Left ventricle myocardium inferior (tissue), 1 donor: ENCODE measurements at regions not wholly inside any gene's neighbourhood (a gene's known extent, or its start where the extent isn't known, plus 50 kb on each side); places are given as distances from the start of the nearest gene placed in this dataset.

Source experiments
- DNase-seq: peaks from one replicate; pipeline ENCODE4 v3.0.0-alpha.2; 2020
- H3K27ac ChIP-seq: fragments of 200-600 bp; replicated peaks from 2 replicates; pipeline ENCODE4 v1.8.0; 2021
- H3K27me3 ChIP-seq: fragments of 200-600 bp; 2 replicates; pipeline ENCODE4 v1.8.0; 2021; ENCODE audit warnings: low read depth
- H3K36me3 ChIP-seq: fragments of 200-600 bp; 2 replicates; pipeline ENCODE4 v1.8.0; 2021
- H3K4me1 ChIP-seq: fragments of 200-600 bp; 2 replicates; pipeline ENCODE4 v1.8.0; 2021
- H3K4me3 ChIP-seq: fragments of 200-600 bp; 2 replicates; pipeline ENCODE4 v1.8.0; 2021; ENCODE audit warnings: mild to moderate bottlenecking, moderate library complexity
- H3K9me3 ChIP-seq: fragments of 200-600 bp; replicated peaks from 2 replicates; pipeline ENCODE4 v1.8.0; 2021
- intact Hi-C: fragments of 100-400 bp; cut with micrococcal nuclease; formaldehyde crosslinking; loops from one replicate; pipeline ENCODE4 v1.11.0; 2022
- TF ChIP-seq, protein P1 (sequence below): fragments of 200-600 bp; IDR thresholded peaks from 2 replicates; pipeline ENCODE4 v1.8.0; 2021; ENCODE audit warnings: antibody characterized with exemption, mild to moderate bottlenecking, borderline replicate concordance
- donor health status: DM: no; HTN: yes; CAD: no; lungs with severe emphysema.

DNA sequence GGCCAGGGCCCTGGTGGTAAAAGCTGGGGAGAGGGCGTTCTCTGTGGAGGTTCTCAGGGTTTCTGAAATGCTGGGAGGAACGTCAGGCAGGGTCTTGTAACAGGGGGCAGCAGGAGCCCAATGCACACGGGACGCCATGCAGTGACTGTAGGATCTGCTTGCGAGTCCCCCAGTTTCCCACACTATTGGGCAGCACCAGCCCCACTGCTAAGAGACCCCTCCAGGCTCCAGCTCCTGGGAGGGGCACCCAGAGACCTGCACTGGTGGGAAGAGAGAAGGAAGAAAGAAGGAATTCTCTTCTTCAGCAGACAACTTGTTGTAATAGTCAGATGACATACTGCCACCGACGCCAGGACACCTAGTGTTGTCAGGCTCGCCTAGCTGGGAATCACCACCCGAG, 55.2 kb upstream of the RNF7 start:
- Histone ChIP-seq H3K36me3 (no peaks in the 10 kb centered on the region), H3K27ac (no peak overlapping the region), H3K9me3 (no peaks in the 10 kb centered on the region), H3K4me1 (peaks cover 41% of the 10 kb centered on the region), H3K27me3 (no peaks in the 10 kb centered on the region), H3K4me3 (no peak overlapping the region)
- intact Hi-C loops: no loop called here
- no peak for DNase-seq
- TF ChIP-seq, protein P1, sequence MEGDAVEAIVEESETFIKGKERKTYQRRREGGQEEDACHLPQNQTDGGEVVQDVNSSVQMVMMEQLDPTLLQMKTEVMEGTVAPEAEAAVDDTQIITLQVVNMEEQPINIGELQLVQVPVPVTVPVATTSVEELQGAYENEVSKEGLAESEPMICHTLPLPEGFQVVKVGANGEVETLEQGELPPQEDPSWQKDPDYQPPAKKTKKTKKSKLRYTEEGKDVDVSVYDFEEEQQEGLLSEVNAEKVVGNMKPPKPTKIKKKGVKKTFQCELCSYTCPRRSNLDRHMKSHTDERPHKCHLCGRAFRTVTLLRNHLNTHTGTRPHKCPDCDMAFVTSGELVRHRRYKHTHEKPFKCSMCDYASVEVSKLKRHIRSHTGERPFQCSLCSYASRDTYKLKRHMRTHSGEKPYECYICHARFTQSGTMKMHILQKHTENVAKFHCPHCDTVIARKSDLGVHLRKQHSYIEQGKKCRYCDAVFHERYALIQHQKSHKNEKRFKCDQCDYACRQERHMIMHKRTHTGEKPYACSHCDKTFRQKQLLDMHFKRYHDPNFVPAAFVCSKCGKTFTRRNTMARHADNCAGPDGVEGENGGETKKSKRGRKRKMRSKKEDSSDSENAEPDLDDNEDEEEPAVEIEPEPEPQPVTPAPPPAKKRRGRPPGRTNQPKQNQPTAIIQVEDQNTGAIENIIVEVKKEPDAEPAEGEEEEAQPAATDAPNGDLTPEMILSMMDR: no peak

DNA sequence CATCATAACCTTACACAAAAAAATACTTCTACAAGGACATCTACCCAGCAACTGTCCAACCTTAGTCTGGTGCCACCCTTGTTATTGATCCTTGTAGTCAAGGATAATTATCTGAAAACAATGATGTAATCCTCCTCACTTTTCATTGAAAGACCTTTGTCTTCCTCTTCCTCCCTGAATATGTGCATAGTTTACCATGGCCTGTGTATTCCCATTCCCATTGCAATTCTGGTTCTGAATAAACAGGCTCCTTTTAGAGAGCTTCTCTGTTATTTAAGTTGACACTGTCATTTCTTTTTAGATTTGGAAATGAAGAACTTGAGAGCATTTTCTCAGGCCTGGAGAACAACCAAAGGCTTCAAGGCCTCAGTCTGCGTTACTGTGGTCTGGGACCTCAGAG, 53.3 kb upstream of the RNF7 start:
- intact Hi-C loops: no loop called here

DNA sequence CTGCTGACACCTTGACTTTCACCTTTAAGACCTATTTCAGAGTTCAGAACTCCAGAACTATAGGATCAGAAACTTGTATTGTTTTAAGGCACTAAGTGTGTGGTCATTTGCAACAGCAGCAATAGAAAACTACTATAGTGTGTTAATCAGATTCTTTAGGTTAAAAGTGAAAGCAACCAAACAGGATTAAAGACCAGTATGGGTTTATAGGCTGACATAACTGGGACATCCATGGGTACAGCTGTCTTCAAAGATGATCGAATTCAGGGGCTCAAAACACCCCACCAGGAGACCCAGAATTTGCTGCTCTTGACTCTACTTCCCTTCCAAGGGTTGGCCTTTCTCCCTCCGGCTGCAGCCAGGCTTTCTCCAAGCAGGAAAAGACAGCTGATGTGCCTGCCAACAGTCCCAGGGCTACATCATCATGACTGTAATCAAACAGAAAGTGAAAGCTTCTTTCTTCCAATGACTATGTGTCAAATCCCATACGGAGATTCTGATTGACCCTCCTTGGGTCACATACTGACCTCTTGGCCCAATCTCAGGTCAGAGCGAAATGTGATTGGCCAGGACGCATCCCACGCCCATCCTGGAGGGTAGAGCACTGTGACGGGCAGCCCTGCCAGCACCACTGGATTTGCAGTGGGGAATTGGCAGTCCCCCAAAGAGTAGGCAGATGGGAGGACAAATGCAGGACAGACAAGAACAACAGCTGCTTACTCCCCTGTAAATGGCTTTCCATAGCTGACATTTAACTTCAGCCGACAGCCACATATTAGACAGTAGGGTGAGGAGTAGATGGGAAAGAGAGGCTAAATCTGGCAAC, 51.4 kb upstream of the RNF7 start:
- intact Hi-C loops: no loop called here

More for the DNA sequence above, 53.3 kb upstream of the RNF7 start:
- TF ChIP-seq, protein P1: no peak
- H3K36me3 ChIP-seq: no peaks in the 10 kb centered on the region
- DNase-seq: no peak
- H3K9me3 ChIP-seq: no peaks in the 10 kb centered on the region
- H3K27ac ChIP-seq: no peak overlapping the region
- H3K4me1 ChIP-seq: peaks cover 41% of the 10 kb centered on the region
- H3K27me3 ChIP-seq: no peaks in the 10 kb centered on the region
- no peak overlapping the region for H3K4me3 ChIP-seq

More for the DNA sequence above, 51.4 kb upstream of the RNF7 start:
- peak; percentile 63 for DNase-seq
- H3K27me3 ChIP-seq: no peaks in the 10 kb centered on the region
- H3K27ac ChIP-seq: peak overlapping the region; percentile 84
- H3K9me3 ChIP-seq: no peaks in the 10 kb centered on the region
- no peaks in the 10 kb centered on the region for H3K36me3 ChIP-seq
- TF ChIP-seq, protein P1: no peak
- H3K4me1 ChIP-seq: peaks cover 29% of the 10 kb centered on the region
- H3K4me3 ChIP-seq: peak overlapping the region; percentile 58
